Hematopoietic multipotent progenitor cell treated with erythropoietin and hydrocortisone succinate and interleukin-3 and kit ligand, for 17 days (in vitro differentiated cells): ENCODE measurements at regions not wholly inside any gene's neighbourhood (a gene's known extent, or its start where the extent isn't known, plus 50 kb on each side); places are given as distances from the start of the nearest gene placed in this dataset.

ENCODE experiments used
- DNase-seq: peaks from one replicate; pipeline ENCODE4 v3.0.0-alpha.2; 2015; ENCODE audit warnings: low spot score

DNA sequence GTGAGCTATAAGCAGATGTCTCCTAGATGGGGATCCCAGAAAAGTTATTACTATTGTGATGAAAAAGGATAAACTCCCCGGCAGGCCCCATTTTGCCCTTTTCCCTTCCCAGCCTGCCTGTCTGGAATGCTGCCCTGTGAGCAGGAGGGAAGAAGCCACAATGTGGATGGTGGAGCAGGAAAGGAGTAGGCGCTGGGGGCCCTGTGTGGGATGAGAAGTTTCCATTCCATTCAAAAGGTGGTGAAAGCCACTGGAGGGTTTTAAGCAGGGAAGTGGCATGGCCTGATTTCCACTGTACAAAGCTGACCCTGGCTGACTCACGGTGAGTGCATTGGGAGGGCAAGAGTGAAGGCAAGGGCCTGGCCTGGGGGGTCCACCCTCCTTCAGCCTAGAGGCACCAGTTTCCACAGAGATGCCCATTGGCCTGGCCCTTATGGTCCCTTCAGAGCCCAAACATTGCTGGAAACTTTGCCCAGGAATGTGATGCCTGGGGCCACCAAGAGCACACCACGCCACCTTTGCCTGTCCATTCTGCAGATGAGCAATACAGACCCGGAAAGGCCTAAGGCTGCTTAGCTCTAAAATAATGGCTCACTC, 206.9 kb downstream of the RPLP1 start:
- no peak for DNase-seq

DNA sequence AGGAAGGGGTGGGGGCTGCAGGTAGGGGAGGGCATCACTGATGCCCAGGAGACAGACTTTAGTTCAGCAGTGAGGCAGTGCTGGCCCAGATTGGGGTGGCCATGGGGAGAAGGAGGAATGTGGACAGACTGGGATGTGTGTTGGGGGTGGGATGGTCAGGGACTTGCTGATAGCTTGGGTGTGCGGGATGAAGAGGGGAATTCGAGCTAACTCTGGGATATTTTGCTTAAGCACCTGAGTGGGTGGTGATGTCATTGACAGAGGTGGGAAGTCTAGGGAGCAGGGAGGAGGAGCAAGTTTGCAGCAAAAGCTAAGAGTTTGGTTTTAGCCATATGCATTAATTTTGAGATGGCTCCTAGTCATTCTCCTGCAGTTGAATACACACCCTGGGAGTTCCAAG, 207.5 kb downstream of the RPLP1 start:
- no peak for DNase-seq

GRCh38 chr15:69660658-69661405, 208.2 kb downstream of the RPLP1 start:
- no peak for DNase-seq

DNA sequence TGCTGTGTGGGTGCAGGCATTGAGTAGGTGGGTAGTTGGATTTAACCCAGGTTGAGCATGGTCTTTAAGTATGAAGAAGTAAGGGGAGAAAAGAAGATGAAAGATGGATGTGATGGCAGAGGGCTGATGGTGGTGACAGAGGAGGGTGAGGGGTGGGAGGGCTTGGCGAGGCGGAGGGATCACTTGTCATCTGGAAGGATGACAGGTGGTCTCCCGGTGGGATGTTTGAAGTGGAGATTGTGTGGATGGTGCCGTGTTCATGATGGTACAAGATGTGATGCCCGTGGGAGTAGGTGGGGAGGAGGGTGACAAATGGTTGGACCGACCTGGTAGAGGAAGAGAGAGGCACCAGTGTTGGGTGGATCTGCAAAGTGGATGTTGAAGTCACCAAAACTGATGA, 208.8 kb downstream of the RPLP1 start:
- no peak for DNase-seq

- DNase-seq, result no peak
These were observed 209.4 kb downstream of the RPLP1 start for GRCh38 chr15:69661871-69662644.

GRCh38 chr15:69662645-69663000, 210.0 kb downstream of the RPLP1 start:
- no peak for DNase-seq

- DNase-seq, result no peak
These were observed 210.8 kb downstream of the RPLP1 start for GRCh38 chr15:69663441-69663840.

GRCh38 chr15:69663982-69664381, 211.4 kb downstream of the RPLP1 start:
- no peak for DNase-seq

DNA sequence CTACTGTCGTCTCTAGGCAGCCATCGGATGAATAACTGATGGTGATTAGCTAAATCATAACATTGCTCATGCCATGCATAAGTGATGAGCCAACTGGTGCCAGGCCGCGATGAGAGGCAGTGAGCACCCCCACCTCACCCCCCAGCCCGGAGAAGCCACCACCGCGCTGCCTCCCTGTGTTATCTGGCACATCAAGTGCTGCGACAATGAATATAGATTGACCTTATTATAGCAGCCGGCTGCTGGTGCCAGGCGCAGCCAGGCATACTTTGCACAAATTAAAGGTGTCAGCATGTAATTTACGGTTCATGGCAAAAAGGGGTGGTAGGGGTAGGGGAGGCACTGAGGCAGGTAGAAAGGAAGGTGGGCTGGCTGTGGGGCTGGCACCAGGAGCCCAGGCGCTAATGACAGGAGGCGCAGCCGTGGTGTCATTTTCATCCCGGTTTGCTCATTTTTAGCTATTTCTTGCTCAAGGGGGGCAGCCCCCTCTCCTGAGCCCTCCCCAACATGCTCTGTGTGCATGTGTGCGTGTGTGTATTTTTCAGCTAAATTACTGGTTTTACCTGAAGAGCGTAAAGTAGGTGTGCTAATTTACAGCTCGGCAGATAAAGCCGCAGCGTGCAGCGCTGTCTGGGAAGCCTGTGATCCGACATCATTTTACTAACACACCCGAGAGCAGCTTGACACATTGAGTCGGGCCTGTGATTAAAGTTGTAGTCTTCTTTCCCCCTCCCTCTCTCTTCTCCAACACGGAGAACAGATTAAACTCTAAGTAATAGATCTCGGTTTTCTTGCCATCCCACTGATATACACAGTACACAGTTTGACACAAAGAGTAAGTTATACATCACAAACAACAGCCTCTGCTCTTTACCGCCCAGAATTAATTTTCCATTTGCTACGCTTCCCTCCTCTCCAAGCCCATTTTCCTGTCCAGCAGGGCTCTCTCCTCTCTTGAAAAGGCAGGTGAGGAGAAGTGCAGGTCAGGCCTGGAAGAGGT, 212.3 kb downstream of the RPLP1 start:
- DNase-seq, result no peak

GRCh38 chr15:69665641-69666111, 213.1 kb downstream of the RPLP1 start:
- DNase-seq, result peak; percentile 8

GRCh38 chr15:69666441-69666882, 213.8 kb downstream of the RPLP1 start:
- DNase-seq, result no peak

GRCh38 chr15:69666921-69667811, 214.5 kb downstream of the RPLP1 start:
- DNase-seq, result no peak

GRCh38 chr15:69668039-69668705, 215.6 kb downstream of the RPLP1 start:
- no peak for DNase-seq

DNA sequence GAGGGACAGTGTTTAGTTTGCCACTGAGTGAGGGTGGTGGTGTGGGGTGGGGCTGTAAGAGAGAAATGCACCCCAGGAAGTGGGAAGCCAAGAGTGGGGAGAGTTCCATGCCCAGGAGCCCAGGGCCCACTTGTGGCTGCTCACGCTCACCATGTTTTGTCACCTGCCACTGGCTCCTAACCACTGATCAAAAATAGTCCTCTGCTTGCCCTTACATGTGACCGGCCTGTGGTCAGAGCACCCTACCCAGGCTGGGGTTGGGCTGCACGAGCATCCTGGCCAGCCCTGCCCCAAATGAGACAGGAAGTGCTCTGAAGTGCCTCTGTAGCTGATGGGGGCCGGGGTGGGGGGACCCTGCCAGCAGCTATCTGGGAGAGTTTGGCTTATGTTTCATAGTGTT, 216.3 kb downstream of the RPLP1 start:
- DNase-seq, result no peak

DNA sequence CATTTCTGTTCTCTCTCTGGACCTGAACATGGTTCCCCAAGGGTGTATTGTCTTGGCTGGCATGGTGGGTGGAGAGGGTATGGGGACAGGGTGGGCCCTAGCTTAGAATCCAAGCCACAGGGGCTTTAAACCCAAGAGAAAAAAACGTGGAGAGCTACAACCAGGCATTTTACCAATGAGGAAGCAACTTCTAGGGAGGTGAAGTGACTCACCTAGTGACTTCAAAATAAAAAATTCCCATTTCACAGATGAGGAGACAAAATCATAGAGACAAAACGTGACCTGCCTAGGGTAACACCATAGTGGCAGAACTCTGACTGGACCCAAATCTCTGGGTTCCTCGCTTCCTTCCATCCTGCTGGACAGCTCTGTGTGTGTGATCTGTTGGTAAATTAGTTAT, 216.8 kb downstream of the RPLP1 start:
- DNase-seq, result no peak

DNA sequence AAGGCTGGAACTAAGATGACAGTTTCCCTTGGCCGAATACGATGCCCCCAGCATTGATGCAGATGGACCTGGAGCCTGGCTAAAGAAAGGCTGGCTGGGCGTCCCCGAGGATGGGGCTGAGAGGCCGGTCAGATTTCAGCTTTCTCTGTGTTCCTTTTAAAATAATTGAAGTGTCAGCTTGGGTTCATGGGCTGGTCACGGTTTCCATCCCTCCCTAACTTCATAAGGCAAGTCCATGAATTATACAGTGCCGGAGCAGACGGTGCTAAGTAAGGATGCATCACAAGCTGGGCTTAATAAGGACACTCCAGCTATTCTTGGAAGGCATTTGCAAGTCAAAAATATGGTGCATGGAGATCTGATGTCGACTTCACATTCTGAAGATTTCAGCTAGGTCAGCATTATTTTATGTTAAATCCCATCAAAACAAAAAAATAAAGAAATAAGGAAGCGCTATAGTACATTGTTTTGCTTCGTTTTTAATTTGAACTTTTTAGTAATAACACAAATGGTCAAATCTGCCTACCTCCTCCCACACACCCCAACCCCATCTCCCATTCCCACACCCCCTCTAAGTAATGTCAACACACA, 220.8 kb downstream of the RPLP1 start:
- no peak for DNase-seq

- peak; percentile 9 for DNase-seq
These were observed 223.1 kb downstream of the RPLP1 start for GRCh38 chr15:69675731-69676130.

GRCh38 chr15:69677403-69677802, 224.8 kb downstream of the RPLP1 start:
- no peak for DNase-seq

GRCh38 chr15:69679623-69680228, 227.1 kb downstream of the RPLP1 start:
- DNase-seq, result no peak
